Tibial artery (tissue), 4 donors: ENCODE measurements at regions not wholly inside any gene's neighbourhood (a gene's known extent, or its start where the extent isn't known, plus 50 kb on each side); places are given as distances from the start of the nearest gene placed in this dataset.

ENCODE experiments used
- DNase-seq, 2 donors: peaks; one replicate each; pipeline ENCODE4 v3.0.0-alpha.2; 2019
- H3K27ac ChIP-seq, 2 donors: fragments of 200-600 bp; sonication (generic) in 1 of 2; 1 replicate in 1 of 2; 2 replicates in 1 of 2; pipeline ENCODE4 v1.5.1; 2018 to 2019; ENCODE audit warnings: mild to moderate bottlenecking in 1 of 2
- H3K27me3 ChIP-seq, 2 donors: fragments of 200-600 bp; sonication (generic) in 1 of 2; one replicate each; pipeline versions ENCODE4 v1.5.1 to v1.6.0; 2016 to 2019
- H3K36me3 ChIP-seq, 3 donors: fragments of 200-600 bp; sonication (generic) in 2 of 3; one replicate each; pipeline ENCODE4 v1.5.1; 2016 to 2019; ENCODE audit warnings: mild to moderate bottlenecking in 2 of 3
- H3K4me1 ChIP-seq, 4 donors: fragments of 200-600 bp; sonication (generic) in 2 of 4; 1 replicate in 3 of 4; 2 replicates in 1 of 4; pipeline ENCODE4 v1.5.1; 2016 to 2019
- H3K4me3 ChIP-seq, 2 donors: fragments of 200-600 bp; sonication (generic) in 1 of 2; 1 replicate in 1 of 2; 2 replicates in 1 of 2; pipeline ENCODE4 v1.5.1; 2018 to 2019; ENCODE audit warnings: mild to moderate bottlenecking in 2 of 2
- H3K9me3 ChIP-seq, 3 donors: fragments of 200-600 bp; sonication (generic) in 1 of 3; one replicate each; pipeline ENCODE4 v1.5.1; 2016 to 2019
- CTCF ChIP-seq, 2 experiments: fragments of 200-600 bp in 1 of 2; fragments of 450-650 bp in 1 of 2; IDR thresholded peaks; one replicate each; pipeline ENCODE4 v1.5.1; 2017 to 2019; ENCODE audit warnings: antibody characterized with exemption in 2 of 2, mild to moderate bottlenecking in 1 of 2, moderate library complexity in 1 of 2
- intact Hi-C: fragments of 100-400 bp; cut with DNase I; formaldehyde crosslinking; loops from one replicate; pipeline ENCODE4 v1.15.0; 2023; ENCODE audit warnings: low total_unique reads

GRCh38 chr11:43575913-43576310 is 104.6 kb upstream of the HSD17B12 start:
- peak overlapping the region in 1 of 2 donors; percentile 10 for H3K4me3 ChIP-seq
- DNase-seq: no peak
- H3K9me3 ChIP-seq: no peaks in the 10 kb centered on the region
- no peak for TF ChIP-seq CTCF (IDR thresholded peaks at IDR 0.05)
- no peaks in the 10 kb centered on the region for H3K36me3 ChIP-seq
- intact Hi-C loops: no loop called here
- peaks cover 0 to 91% of the 10 kb centered on the region in 2 donors for H3K27me3 ChIP-seq
- H3K27ac ChIP-seq: no peak overlapping the region
- peaks cover 0 to 59% (median 45%) of the 10 kb centered on the region in 4 donors for H3K4me1 ChIP-seq

- Histone ChIP-seq H3K4me1 (peaks cover 0 to 64% (median 49%) of the 10 kb centered on the region in 4 donors), H3K27ac (no peak overlapping the region), H3K27me3 (peaks cover 0 to 96% of the 10 kb centered on the region in 2 donors), H3K36me3 (no peaks in the 10 kb centered on the region), H3K4me3 (peak overlapping the region in 1 of 2 donors; percentile 10), H3K9me3 (no peaks in the 10 kb centered on the region)
- no peak for DNase-seq
- no peak for TF ChIP-seq CTCF (IDR thresholded peaks at IDR 0.05)
- intact Hi-C loops: no loop called here
Measured at GRCh38 chr11:43576320-43576802, 104.2 kb upstream of the HSD17B12 start.

DNA sequence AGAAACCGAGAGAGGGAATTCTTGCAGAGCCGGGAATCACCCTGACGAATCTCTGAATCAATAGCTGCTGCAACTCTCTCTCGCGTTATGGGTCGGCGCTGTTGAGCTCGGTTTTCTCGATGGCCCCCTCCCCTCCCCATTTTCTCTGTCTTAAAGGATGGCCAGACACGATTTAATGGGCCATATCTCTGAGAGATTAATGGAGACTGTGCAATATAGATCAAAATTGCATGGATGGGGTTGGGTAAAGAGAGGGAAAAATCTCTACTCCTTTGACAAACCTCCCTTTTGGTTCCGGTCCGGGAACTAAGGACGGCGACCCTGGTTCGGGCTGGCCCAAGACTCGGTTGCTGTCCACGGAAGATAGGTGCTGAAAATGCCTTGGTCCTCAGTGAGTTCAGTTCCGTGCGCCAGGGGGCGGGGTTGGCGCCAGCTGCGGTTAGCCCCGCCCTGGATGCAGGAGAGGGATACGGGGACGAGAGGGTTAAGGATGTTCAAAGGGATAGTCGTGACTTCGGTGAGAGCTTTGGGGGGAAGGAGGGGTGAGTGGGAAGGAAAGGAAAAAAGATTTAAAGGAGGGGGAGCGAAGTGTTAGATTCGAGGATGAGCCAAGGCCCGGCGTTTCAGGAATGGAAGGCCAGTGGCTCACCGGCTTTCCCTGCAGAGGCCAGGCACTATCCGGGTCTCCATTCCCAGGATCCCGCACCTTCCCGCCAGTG is 103.6 kb upstream of the HSD17B12 start:
- H3K4me3 ChIP-seq: no peak overlapping the region
- no peaks in the 10 kb centered on the region for H3K9me3 ChIP-seq
- H3K27me3 ChIP-seq: peaks cover 0 to 98% of the 10 kb centered on the region in 2 donors
- DNase-seq: no peak
- intact Hi-C loops: no loop called here
- H3K27ac ChIP-seq: no peak overlapping the region
- H3K4me1 ChIP-seq: peaks cover 0 to 70% (median 55%) of the 10 kb centered on the region in 4 donors
- TF ChIP-seq CTCF (IDR thresholded peaks at IDR 0.05): peak; percentile 9 to 11
- H3K36me3 ChIP-seq: no peaks in the 10 kb centered on the region

- no peak for DNase-seq
- Histone ChIP-seq H3K27me3 (peaks cover 0 to 99% of the 10 kb centered on the region in 2 donors), H3K4me3 (no peak overlapping the region), H3K27ac (no peak overlapping the region), H3K9me3 (no peaks in the 10 kb centered on the region), H3K4me1 (peaks cover 0 to 73% (median 59%) of the 10 kb centered on the region in 4 donors), H3K36me3 (no peaks in the 10 kb centered on the region)
- TF ChIP-seq CTCF (IDR thresholded peaks at IDR 0.05): no peak
- intact Hi-C loops: no loop called here
Measured at GRCh38 chr11:43577566-43578264, 102.8 kb upstream of the HSD17B12 start.

DNA sequence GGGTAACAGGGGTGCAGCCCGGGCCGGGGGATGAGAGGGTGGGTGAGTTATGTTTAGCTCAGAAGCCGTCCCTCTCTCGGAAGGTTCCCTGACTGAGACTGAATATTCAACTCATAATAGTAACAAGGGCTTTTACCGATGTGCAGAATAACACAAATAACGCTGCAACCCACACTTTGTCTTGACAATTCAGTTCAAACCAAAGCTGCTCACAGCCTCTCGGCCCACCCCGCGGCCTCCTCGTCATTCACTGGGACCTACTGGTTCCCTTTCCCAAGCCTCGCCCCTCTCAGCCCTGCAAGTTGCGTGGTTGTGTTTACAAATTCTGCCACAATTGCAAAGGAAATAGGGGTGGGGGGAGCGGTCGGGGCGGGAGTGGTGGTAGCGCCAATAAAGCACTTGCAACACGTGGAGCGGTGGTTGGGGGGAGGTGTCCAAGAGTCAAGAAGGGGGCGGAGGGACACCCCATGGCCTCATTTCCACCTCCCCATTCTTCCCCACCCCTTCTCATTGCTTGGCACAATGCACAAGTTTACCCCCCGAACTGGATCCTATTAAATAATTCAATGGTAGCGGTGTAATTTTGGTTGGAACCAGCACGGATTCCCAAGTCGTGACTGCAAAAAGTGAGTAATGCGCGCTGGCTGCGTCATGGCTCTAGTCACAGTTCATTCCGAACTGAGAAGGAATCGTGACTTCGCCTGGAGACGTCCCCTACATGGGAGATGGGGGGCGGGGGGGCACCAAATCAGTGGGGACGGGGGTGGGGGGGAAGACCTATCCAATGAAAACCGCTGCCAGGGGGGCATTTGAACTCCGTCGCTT is 102.0 kb upstream of the HSD17B12 start:
- Histone ChIP-seq H3K27me3 (peaks cover 0 to 99% of the 10 kb centered on the region in 2 donors), H3K4me1 (peaks cover 0 to 73% (median 59%) of the 10 kb centered on the region in 4 donors), H3K9me3 (no peaks in the 10 kb centered on the region), H3K27ac (no peak overlapping the region), H3K4me3 (peak overlapping the region; percentile 26 to 54), H3K36me3 (no peaks in the 10 kb centered on the region)
- intact Hi-C loops: no loop called here
- no peak for DNase-seq
- TF ChIP-seq CTCF (IDR thresholded peaks at IDR 0.05): no peak
